Mesenchymal stem cell (in vitro differentiated cells and primary cell): ENCODE measurements at regions not wholly inside any gene's neighbourhood (a gene's known extent, or its start where the extent isn't known, plus 50 kb on each side); places are given as distances from the start of the nearest gene placed in this dataset.

ENCODE experiments used
- DNase-seq: peaks from one replicate; pipeline ENCODE4 v3.0.0-alpha.2; 2013
- H2AFZ ChIP-seq: one replicate; pipeline ENCODE4 v1.6.1; 2013; ENCODE audit warnings: low read depth, mild to moderate bottlenecking, control low read depth, inconsistent platforms, low read length, moderate library complexity
- H2AK5ac ChIP-seq: 2 replicates; pipeline ENCODE4 v1.6.1; 2013; ENCODE audit warnings: low read length, moderate library complexity, mild to moderate bottlenecking, inconsistent platforms; ENCODE audit not compliant: severe bottlenecking
- H2BK120ac ChIP-seq: one replicate; pipeline ENCODE4 v1.6.1; 2013; ENCODE audit warnings: low read depth, mild to moderate bottlenecking, inconsistent platforms, low read length, moderate library complexity
- H2BK12ac ChIP-seq, 2 experiments: one replicate each; pipeline ENCODE4 v1.6.1; 2013; ENCODE audit warnings: inconsistent platforms in 2 of 2, low read length in 2 of 2, mild to moderate bottlenecking in 2 of 2, moderate library complexity in 2 of 2, control low read depth in 1 of 2
- H2BK15ac ChIP-seq: one replicate; pipeline ENCODE4 v1.6.1; 2013; ENCODE audit warnings: mild to moderate bottlenecking, low read depth, inconsistent platforms; ENCODE audit not compliant: poor library complexity, severe bottlenecking
- H2BK5ac ChIP-seq: 2 replicates; pipeline ENCODE4 v1.6.1; 2013; ENCODE audit warnings: low read depth, mild to moderate bottlenecking, low read length, control low read depth, inconsistent platforms; ENCODE audit not compliant: poor library complexity, severe bottlenecking
- H3K14ac ChIP-seq, 2 experiments: one replicate each; pipeline ENCODE4 v1.6.1; 2013; ENCODE audit warnings: inconsistent platforms in 2 of 2, low read length in 2 of 2, control low read depth in 1 of 2, mild to moderate bottlenecking in 1 of 2, moderate library complexity in 1 of 2
- H3K18ac ChIP-seq, 2 experiments: one replicate each; pipeline ENCODE4 v1.6.1; 2013; ENCODE audit warnings: inconsistent platforms in 2 of 2, low read length in 2 of 2, control low read depth in 1 of 2, low read depth in 1 of 2, mild to moderate bottlenecking in 1 of 2
- H3K23ac ChIP-seq, 2 experiments: one replicate each; pipeline ENCODE4 v1.6.1; 2013; ENCODE audit warnings: inconsistent platforms in 2 of 2, low read length in 2 of 2, mild to moderate bottlenecking in 2 of 2, moderate library complexity in 2 of 2, control low read depth in 1 of 2
- H3K27ac ChIP-seq: 2 replicates; pipeline ENCODE4 v1.5.1; 2013; ENCODE audit warnings: mild to moderate bottlenecking, moderate library complexity, low read length, control low read depth, inconsistent platforms; ENCODE audit not compliant: poor library complexity, severe bottlenecking
- H3K27me3 ChIP-seq, 2 experiments: 2 replicates each; pipeline versions ENCODE4 v1.6.1 to v1.7.0; 2013; ENCODE audit warnings: low read length in 2 of 2, mild to moderate bottlenecking in 2 of 2, moderate library complexity in 2 of 2, control low read depth in 1 of 2, inconsistent platforms in 1 of 2; ENCODE audit not compliant: control insufficient read depth in 1 of 2, insufficient read depth in 1 of 2
- H3K36me3 ChIP-seq, 2 experiments: 2 replicates each; pipeline versions ENCODE4 v1.6.1 to v1.7.0; 2013; ENCODE audit warnings: low read length in 2 of 2, control low read depth in 1 of 2, inconsistent platforms in 1 of 2, low read depth in 1 of 2, mild to moderate bottlenecking in 1 of 2; ENCODE audit not compliant: insufficient read depth in 2 of 2, control insufficient read depth in 1 of 2
- H3K4ac ChIP-seq, 2 experiments: one replicate each; pipeline ENCODE4 v1.6.1; 2013; ENCODE audit warnings: inconsistent platforms in 2 of 2, low read length in 2 of 2, mild to moderate bottlenecking in 2 of 2, moderate library complexity in 2 of 2, control low read depth in 1 of 2, low read depth in 1 of 2
- H3K4me1 ChIP-seq: 2 replicates; pipeline ENCODE4 v1.6.1; 2013; ENCODE audit warnings: low read depth, low read length, control low read depth; ENCODE audit not compliant: control insufficient read depth, insufficient read depth
- H3K4me2 ChIP-seq: 2 replicates; pipeline ENCODE4 v1.6.1; 2013; ENCODE audit warnings: low read length, mild to moderate bottlenecking, inconsistent platforms; ENCODE audit not compliant: poor library complexity, severe bottlenecking
- H3K4me3 ChIP-seq, 2 experiments: 2 replicates each; pipeline versions ENCODE4 v1.5.1 to v1.7.0; 2013; ENCODE audit warnings: low read length in 2 of 2, mild to moderate bottlenecking in 2 of 2, control low read depth in 1 of 2, low read depth in 1 of 2; ENCODE audit not compliant: insufficient read depth in 1 of 2
- H3K79me1 ChIP-seq: replicated peaks from 2 replicates; pipeline ENCODE4 v1.6.1; 2013; ENCODE audit warnings: mild to moderate bottlenecking, control low read depth, low read length, inconsistent platforms; ENCODE audit not compliant: poor library complexity, severe bottlenecking
- H3K9ac ChIP-seq: 2 replicates; pipeline ENCODE4 v1.7.0; 2013; ENCODE audit warnings: mild to moderate bottlenecking, low read length, moderate library complexity
- H3K9me3 ChIP-seq: 2 replicates; pipeline ENCODE4 v1.7.0; 2013; ENCODE audit warnings: mild to moderate bottlenecking, low read length; ENCODE audit not compliant: control insufficient read depth
- H4K8ac ChIP-seq: one replicate; pipeline ENCODE4 v1.6.1; 2013; ENCODE audit warnings: inconsistent platforms, mild to moderate bottlenecking, low read length, moderate library complexity
- H4K91ac ChIP-seq: one replicate; pipeline ENCODE4 v1.6.1; 2013; ENCODE audit warnings: mild to moderate bottlenecking, low read length, inconsistent platforms
- whole genome bisulfite sequencing: methylation state at CpG from one replicate; pipeline ENCODE4 v1.1.7; 2013; ENCODE audit warnings: mixed read lengths; 5-methylcytosine and 5-hydroxymethylcytosine counted together

GRCh38 chr4:24655971-24656370 lies 71.6 kb upstream of the DHX15 start:
- no peak overlapping the region for H2BK5ac ChIP-seq
- H3K4me1 ChIP-seq: peaks cover 9% of the 10 kb centered on the region
- no peaks in the 10 kb centered on the region for H3K79me1 ChIP-seq
- no peak overlapping the region for H3K4me2 ChIP-seq
- H3K14ac ChIP-seq: no peak overlapping the region
- no peak overlapping the region for H2BK12ac ChIP-seq
- peaks cover 0 to 2% of the 10 kb centered on the region in 2 experiments for H3K27me3 ChIP-seq
- H3K23ac ChIP-seq: no peak overlapping the region
- H2AFZ ChIP-seq: no peak overlapping the region
- H3K27ac ChIP-seq: no peak overlapping the region
- no peak for DNase-seq
- H2BK15ac ChIP-seq: no peak overlapping the region
- no peak overlapping the region for H3K4ac ChIP-seq
- no peak overlapping the region for H4K91ac ChIP-seq
- H3K9ac ChIP-seq: no peak overlapping the region
- 56% methylated on average over 2 of the region's 4 CpGs for WGBS
- H4K8ac ChIP-seq: no peak overlapping the region
- no peak overlapping the region for H3K18ac ChIP-seq
- H3K4me3 ChIP-seq: no peak overlapping the region
- H2AK5ac ChIP-seq: no peak overlapping the region
- no peaks in the 10 kb centered on the region for H3K36me3 ChIP-seq
- no peaks in the 10 kb centered on the region for H3K9me3 ChIP-seq
- no peak overlapping the region for H2BK120ac ChIP-seq

- DNase-seq: no peak
- Histone ChIP-seq H3K18ac (no peak overlapping the region), H2AFZ (no peak overlapping the region), H2BK12ac (no peak overlapping the region), H2BK15ac (no peak overlapping the region), H3K4me3 (no peak overlapping the region), H2AK5ac (no peak overlapping the region), H3K9ac (no peak overlapping the region), H2BK5ac (no peak overlapping the region), H3K9me3 (no peaks in the 10 kb centered on the region), H3K4me1 (peaks cover 7% of the 10 kb centered on the region), H4K8ac (no peak overlapping the region), H3K36me3 (no peaks in the 10 kb centered on the region), H3K14ac (no peak overlapping the region), H3K23ac (no peak overlapping the region), H3K79me1 (no peaks in the 10 kb centered on the region), H3K27me3 (peaks cover 2 to 4% of the 10 kb centered on the region in 2 experiments), H2BK120ac (no peak overlapping the region), H4K91ac (no peak overlapping the region), H3K27ac (no peak overlapping the region), H3K4ac (no peak overlapping the region), H3K4me2 (no peak overlapping the region)
- WGBS: 84% methylated on average over 3 of the region's 5 CpGs
These were observed 72.6 kb upstream of the DHX15 start for GRCh38 chr4:24656906-24657305.

- peak overlapping the region; percentile 35 for H3K9ac ChIP-seq
- H3K18ac ChIP-seq: no peak overlapping the region
- H4K8ac ChIP-seq: no peak overlapping the region
- H3K4me1 ChIP-seq: peaks cover 7% of the 10 kb centered on the region
- peak overlapping the region; percentile 64 for H3K4me2 ChIP-seq
- no peak overlapping the region for H2BK12ac ChIP-seq
- H2AFZ ChIP-seq: no peak overlapping the region
- no peak overlapping the region for H3K23ac ChIP-seq
- no peak overlapping the region for H3K4me3 ChIP-seq
- H3K27me3 ChIP-seq: peaks cover 4 to 5% of the 10 kb centered on the region in 2 experiments
- no peak overlapping the region for H2BK15ac ChIP-seq
- no peak overlapping the region for H2AK5ac ChIP-seq
- H3K14ac ChIP-seq: no peak overlapping the region
- peak overlapping the region; percentile 56 for H3K27ac ChIP-seq
- no peaks in the 10 kb centered on the region for H3K79me1 ChIP-seq
- no peak overlapping the region for H4K91ac ChIP-seq
- no peaks in the 10 kb centered on the region for H3K36me3 ChIP-seq
- H3K4ac ChIP-seq: no peak overlapping the region
- WGBS: 66% methylated on average over 15 of the region's 15 CpGs
- DNase-seq: peak; percentile 57
- H3K9me3 ChIP-seq: no peaks in the 10 kb centered on the region
- H2BK120ac ChIP-seq: no peak overlapping the region
- no peak overlapping the region for H2BK5ac ChIP-seq
These were observed 73.6 kb upstream of the DHX15 start for GRCh38 chr4:24657768-24658617.

GRCh38 chr4:24659241-24659961 lies 75.0 kb upstream of the DHX15 start:
- WGBS: 49% methylated on average over 3 of the region's 3 CpGs
- Histone ChIP-seq H3K4me3 (no peak overlapping the region), H3K9ac (no peak overlapping the region), H3K18ac (no peak overlapping the region), H2BK120ac (no peak overlapping the region), H3K4me1 (peaks cover 7% of the 10 kb centered on the region), H3K36me3 (no peaks in the 10 kb centered on the region), H3K4me2 (no peak overlapping the region), H2BK15ac (no peak overlapping the region), H2BK5ac (peak overlapping the region; percentile 12), H2AFZ (no peak overlapping the region), H4K91ac (no peak overlapping the region), H2AK5ac (no peak overlapping the region), H3K14ac (no peak overlapping the region), H3K79me1 (no peaks in the 10 kb centered on the region), H3K27me3 (peaks cover 4 to 13% of the 10 kb centered on the region in 2 experiments), H3K9me3 (no peaks in the 10 kb centered on the region), H3K23ac (no peak overlapping the region), H2BK12ac (no peak overlapping the region), H4K8ac (no peak overlapping the region), H3K4ac (no peak overlapping the region), H3K27ac (no peak overlapping the region)
- DNase-seq: no peak
